Activated naive CD4-positive, alpha-beta T cell treated with anti-CD3 and anti-CD28 coated beads, Interleukin-2, amount 50 U/mL, for 24 hours (primary cell): ENCODE measurements at regions not wholly inside any gene's neighbourhood (a gene's known extent, or its start where the extent isn't known, plus 50 kb on each side); places are given as distances from the start of the nearest gene placed in this dataset.
"Not testable (repeated sequence)": the region's sequence is repeated elsewhere in the genome, so short reads cannot be mapped to it uniquely, and the experiment has no call there.

Experiments used
- H3K27ac Mint-ChIP-seq: one replicate; pipeline ENCODE4 v1.8.0; 2021; ENCODE audit warnings: mild to moderate bottlenecking, mixed read lengths
- H3K27me3 Mint-ChIP-seq: one replicate; pipeline ENCODE4 v1.8.0; 2021; ENCODE audit warnings: mixed read lengths
- H3K36me3 Mint-ChIP-seq: one replicate; pipeline ENCODE4 v1.8.0; 2021; ENCODE audit warnings: mixed read lengths
- H3K4me1 Mint-ChIP-seq: one replicate; pipeline ENCODE4 v1.8.0; 2021; ENCODE audit warnings: mixed read lengths
- H3K4me3 Mint-ChIP-seq: one replicate; pipeline ENCODE4 v1.8.0; 2021; ENCODE audit warnings: mild to moderate bottlenecking, mixed read lengths
- H3K9me3 Mint-ChIP-seq: one replicate; pipeline ENCODE4 v1.8.0; 2021; ENCODE audit warnings: mixed read lengths

- H3K4me3 Mint-ChIP-seq, result no peak overlapping the region
- peaks cover 6% of the 10 kb centered on the region for H3K9me3 Mint-ChIP-seq
- H3K27me3 Mint-ChIP-seq, result peaks cover 4% of the 10 kb centered on the region
- no peak overlapping the region for H3K27ac Mint-ChIP-seq
- H3K36me3 Mint-ChIP-seq, result no peaks in the 10 kb centered on the region
- no peaks in the 10 kb centered on the region for H3K4me1 Mint-ChIP-seq
Observed at GRCh38 chr2:83908750-83909149, 550.3 kb downstream of the SUCLG1 start.

DNA sequence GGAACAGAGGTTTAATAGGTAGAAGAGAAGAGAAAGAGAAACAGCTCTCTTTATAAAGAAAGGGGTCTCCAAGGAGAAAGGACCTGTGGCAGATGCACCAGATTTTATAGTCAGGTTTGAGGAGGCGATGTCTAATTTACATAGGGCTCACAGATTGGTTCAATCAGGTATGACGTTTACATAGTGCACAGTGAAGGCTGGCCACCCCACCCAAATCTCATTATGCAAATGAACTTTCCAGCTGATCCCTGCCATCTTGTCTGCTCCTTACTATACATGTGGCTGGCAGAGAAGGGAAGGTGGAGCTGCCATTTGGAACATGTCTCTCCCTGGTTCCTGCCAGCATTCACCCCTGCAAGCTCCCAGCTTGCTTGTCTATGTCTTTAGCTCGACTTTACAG is 557.8 kb downstream of the SUCLG1 start:
- H3K4me1 Mint-ChIP-seq, result no peaks in the 10 kb centered on the region
- H3K27me3 Mint-ChIP-seq, result peaks cover 3% of the 10 kb centered on the region
- no peaks in the 10 kb centered on the region for H3K36me3 Mint-ChIP-seq

DNA sequence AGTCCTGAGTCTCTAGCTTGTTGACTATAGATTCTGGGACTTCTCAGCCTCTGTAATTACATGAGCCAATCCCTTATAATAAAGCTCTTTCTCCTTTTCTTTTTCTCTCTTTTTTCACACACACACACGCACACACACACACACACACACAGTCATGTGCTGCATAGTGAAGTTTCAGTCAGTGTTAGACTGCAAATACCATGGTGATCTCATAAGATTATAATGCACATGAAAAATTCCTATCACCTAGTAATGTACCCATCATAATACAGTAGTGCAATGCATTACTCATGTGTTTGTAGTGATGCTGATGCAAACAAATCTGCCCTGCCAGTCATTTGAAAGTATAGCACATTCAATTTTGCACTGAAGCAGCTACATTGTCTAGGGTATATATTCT is 558.2 kb downstream of the SUCLG1 start:
- Mint-ChIP-seq H3K27me3 (peaks cover 3% of the 10 kb centered on the region), H3K36me3 (no peaks in the 10 kb centered on the region), H3K4me1 (no peaks in the 10 kb centered on the region), H3K27ac (no peak overlapping the region), H3K9me3 (no peaks in the 10 kb centered on the region), H3K4me3 (no peak overlapping the region)

More for the DNA sequence above, 557.8 kb downstream of the SUCLG1 start:
- H3K4me3 Mint-ChIP-seq, result no peak overlapping the region
- no peaks in the 10 kb centered on the region for H3K9me3 Mint-ChIP-seq
- no peak overlapping the region for H3K27ac Mint-ChIP-seq

GRCh38 chr2:83899271-83899670 is 559.8 kb downstream of the SUCLG1 start:
- Mint-ChIP-seq H3K36me3 (no peaks in the 10 kb centered on the region), H3K27me3 (peaks cover 9% of the 10 kb centered on the region), H3K4me3 (no peak overlapping the region), H3K27ac (no peak overlapping the region), H3K4me1 (no peaks in the 10 kb centered on the region), H3K9me3 (no peaks in the 10 kb centered on the region)

DNA sequence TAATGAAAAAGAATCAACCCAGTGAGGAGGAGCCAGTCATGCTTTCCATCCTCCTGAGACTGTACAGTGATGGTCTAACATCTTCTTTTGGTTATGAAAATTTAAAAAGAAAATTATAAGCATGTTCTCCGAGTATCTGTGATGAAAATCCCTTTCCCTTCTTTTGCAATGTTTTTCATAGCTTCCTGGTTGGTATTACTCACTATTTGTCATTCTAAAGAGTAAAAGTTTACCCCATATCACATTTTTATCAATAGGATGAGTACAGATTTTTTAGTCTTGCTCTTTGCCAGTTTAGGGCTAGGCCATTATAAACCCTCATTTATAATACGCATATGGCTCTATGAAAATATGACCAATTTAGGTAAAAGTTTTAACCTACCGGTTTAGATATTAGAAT is 564.1 kb downstream of the SUCLG1 start:
- H3K27me3 Mint-ChIP-seq, result peaks cover 9% of the 10 kb centered on the region
- H3K9me3 Mint-ChIP-seq, result no peaks in the 10 kb centered on the region
- H3K27ac Mint-ChIP-seq, result no peak overlapping the region
- no peaks in the 10 kb centered on the region for H3K4me1 Mint-ChIP-seq
- no peaks in the 10 kb centered on the region for H3K36me3 Mint-ChIP-seq
- no peak overlapping the region for H3K4me3 Mint-ChIP-seq

GRCh38 chr2:83887757-83888156 is 571.3 kb downstream of the SUCLG1 start:
- H3K27ac Mint-ChIP-seq, result no peak overlapping the region
- no peaks in the 10 kb centered on the region for H3K9me3 Mint-ChIP-seq
- no peaks in the 10 kb centered on the region for H3K4me1 Mint-ChIP-seq
- no peaks in the 10 kb centered on the region for H3K36me3 Mint-ChIP-seq
- H3K4me3 Mint-ChIP-seq, result no peak overlapping the region
- no peaks in the 10 kb centered on the region for H3K27me3 Mint-ChIP-seq

GRCh38 chr2:83879127-83879526 is 580.0 kb downstream of the SUCLG1 start:
- Mint-ChIP-seq H3K27ac (no peak overlapping the region), H3K27me3 (peaks cover 2% of the 10 kb centered on the region), H3K4me3 (no peak overlapping the region), H3K36me3 (no peaks in the 10 kb centered on the region), H3K4me1 (no peaks in the 10 kb centered on the region), H3K9me3 (peaks cover 5% of the 10 kb centered on the region)

DNA sequence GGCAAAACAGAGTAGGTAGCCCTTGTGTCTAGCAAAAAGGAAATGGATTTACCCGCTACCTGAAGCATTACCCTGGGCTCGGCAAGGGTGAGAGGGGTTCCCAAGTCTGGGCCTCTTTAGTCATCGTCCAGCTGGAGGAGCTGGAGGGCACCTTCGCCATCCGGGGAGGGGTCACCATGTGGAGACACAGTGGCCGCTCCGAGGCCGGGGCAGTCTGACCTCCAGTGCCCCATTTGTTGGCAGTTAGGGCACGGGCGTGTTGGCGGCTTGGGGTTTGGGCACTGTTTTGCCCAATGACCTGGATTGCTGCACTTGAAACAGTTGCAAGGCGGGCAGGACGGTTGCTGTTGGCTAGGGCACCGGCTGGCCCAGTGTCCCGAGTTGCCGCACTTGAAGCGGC is 581.8 kb downstream of the SUCLG1 start:
- not testable (repeated sequence) for H3K27ac Mint-ChIP-seq, H3K4me3 Mint-ChIP-seq, H3K4me1 Mint-ChIP-seq, H3K9me3 Mint-ChIP-seq, H3K27me3 Mint-ChIP-seq, H3K36me3 Mint-ChIP-seq

GRCh38 chr2:83874712-83875430 is 584.2 kb downstream of the SUCLG1 start:
- Mint-ChIP-seq H3K4me1 (no peaks in the 10 kb centered on the region), H3K4me3 (no peak overlapping the region), H3K27ac (no peak overlapping the region), H3K27me3 (no peaks in the 10 kb centered on the region), H3K36me3 (no peaks in the 10 kb centered on the region), H3K9me3 (peaks cover 5% of the 10 kb centered on the region)

DNA sequence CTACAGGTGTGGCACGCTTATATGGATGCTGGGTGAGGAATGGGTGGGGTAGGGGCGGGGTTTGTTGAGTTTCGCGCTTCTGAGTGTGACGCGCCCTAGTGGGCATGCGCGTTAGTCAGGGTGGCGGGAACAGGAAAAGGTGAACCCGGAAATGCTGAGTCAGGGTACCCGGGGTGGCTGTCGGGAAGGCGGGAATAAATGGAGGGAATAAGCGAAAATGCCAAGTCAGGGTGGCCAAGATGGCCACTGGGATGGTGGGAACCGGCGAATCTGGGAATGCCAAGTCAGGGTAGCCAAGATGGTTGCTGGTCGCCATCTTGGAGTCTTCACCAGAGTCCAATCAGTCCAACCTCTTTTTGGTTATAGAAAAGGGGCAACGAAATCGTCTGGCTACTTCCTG is 585.0 kb downstream of the SUCLG1 start:
- Mint-ChIP-seq H3K9me3 (peaks cover 5% of the 10 kb centered on the region), H3K4me3 (no peak overlapping the region), H3K36me3 (no peaks in the 10 kb centered on the region), H3K27ac (no peak overlapping the region), H3K4me1 (no peaks in the 10 kb centered on the region), H3K27me3 (no peaks in the 10 kb centered on the region)

DNA sequence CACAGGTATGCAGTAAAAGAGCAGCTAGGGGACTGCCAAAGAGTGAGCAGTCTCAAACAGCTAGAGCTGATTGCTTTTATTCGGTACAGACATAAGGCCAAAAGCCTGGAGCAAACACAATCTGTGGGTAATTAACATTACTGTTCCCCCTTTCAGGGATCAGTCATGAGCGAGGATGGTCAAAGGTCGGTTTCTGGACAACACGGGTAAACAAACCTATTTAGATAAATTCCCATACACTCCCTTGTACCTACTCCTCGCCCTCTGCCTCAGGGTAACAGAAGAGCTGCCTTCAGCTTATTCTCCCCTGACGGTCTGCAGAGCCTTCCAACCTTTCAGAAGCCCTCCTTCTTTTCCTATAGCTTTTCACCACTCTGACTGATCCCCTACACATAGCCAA is 586.0 kb downstream of the SUCLG1 start:
- peaks cover 5% of the 10 kb centered on the region for H3K9me3 Mint-ChIP-seq
- H3K27me3 Mint-ChIP-seq, result no peaks in the 10 kb centered on the region
- H3K4me3 Mint-ChIP-seq, result no peak overlapping the region
- no peak overlapping the region for H3K27ac Mint-ChIP-seq
- H3K4me1 Mint-ChIP-seq, result no peaks in the 10 kb centered on the region
- no peaks in the 10 kb centered on the region for H3K36me3 Mint-ChIP-seq

GRCh38 chr2:83866211-83866610 is 592.9 kb downstream of the SUCLG1 start:
- H3K27ac Mint-ChIP-seq, result no peak overlapping the region
- no peak overlapping the region for H3K4me3 Mint-ChIP-seq
- no peaks in the 10 kb centered on the region for H3K4me1 Mint-ChIP-seq
- H3K27me3 Mint-ChIP-seq, result no peaks in the 10 kb centered on the region
- H3K9me3 Mint-ChIP-seq, result no peaks in the 10 kb centered on the region
- H3K36me3 Mint-ChIP-seq, result no peaks in the 10 kb centered on the region

- no peaks in the 10 kb centered on the region for H3K9me3 Mint-ChIP-seq
- H3K4me1 Mint-ChIP-seq, result no peaks in the 10 kb centered on the region
- no peaks in the 10 kb centered on the region for H3K27me3 Mint-ChIP-seq
- no peak overlapping the region for H3K27ac Mint-ChIP-seq
- no peak overlapping the region for H3K4me3 Mint-ChIP-seq
- no peaks in the 10 kb centered on the region for H3K36me3 Mint-ChIP-seq
Observed at GRCh38 chr2:83862600-83862999, 596.5 kb downstream of the SUCLG1 start.

GRCh38 chr2:83860320-83860719 is 598.8 kb downstream of the SUCLG1 start:
- no peak overlapping the region for H3K27ac Mint-ChIP-seq
- no peak overlapping the region for H3K4me3 Mint-ChIP-seq
- H3K36me3 Mint-ChIP-seq, result no peaks in the 10 kb centered on the region
- no peaks in the 10 kb centered on the region for H3K9me3 Mint-ChIP-seq
- no peaks in the 10 kb centered on the region for H3K27me3 Mint-ChIP-seq
- no peaks in the 10 kb centered on the region for H3K4me1 Mint-ChIP-seq

DNA sequence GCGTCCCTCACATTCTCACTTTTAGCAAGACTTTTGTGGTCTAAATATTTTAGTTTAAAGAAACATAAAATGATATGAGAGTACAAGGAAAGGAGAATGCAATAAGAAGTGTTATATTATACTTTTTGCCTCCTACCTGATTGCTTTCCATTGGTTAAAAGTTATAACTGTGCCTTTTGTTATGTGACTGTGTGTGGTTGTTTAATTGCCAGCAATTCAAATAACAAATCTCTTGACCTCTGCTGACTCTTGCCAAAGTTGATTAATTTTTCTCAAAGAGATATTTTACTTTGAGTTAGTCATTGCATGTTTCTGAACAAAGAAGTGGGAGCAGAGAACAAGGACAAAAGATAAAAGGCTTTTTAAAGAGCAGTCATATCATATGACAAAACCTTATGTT is 599.5 kb downstream of the SUCLG1 start:
- Mint-ChIP-seq H3K27me3 (no peaks in the 10 kb centered on the region), H3K4me1 (no peaks in the 10 kb centered on the region), H3K36me3 (no peaks in the 10 kb centered on the region), H3K4me3 (no peak overlapping the region), H3K27ac (no peak overlapping the region), H3K9me3 (no peaks in the 10 kb centered on the region)

- Mint-ChIP-seq H3K4me1 (no peaks in the 10 kb centered on the region), H3K36me3 (no peaks in the 10 kb centered on the region), H3K27ac (no peak overlapping the region), H3K27me3 (peaks cover 1% of the 10 kb centered on the region), H3K4me3 (no peak overlapping the region), H3K9me3 (peaks cover 9% of the 10 kb centered on the region)
Observed at GRCh38 chr2:83851066-83851465, 608.0 kb downstream of the SUCLG1 start.

GRCh38 chr2:83850071-83850725 is 608.9 kb downstream of the SUCLG1 start:
- peaks cover 1% of the 10 kb centered on the region for H3K27me3 Mint-ChIP-seq

More at GRCh38 chr2:83850071-83850725, 608.9 kb downstream of the SUCLG1 start:
- H3K4me3 Mint-ChIP-seq, result no peak overlapping the region
- H3K9me3 Mint-ChIP-seq, result peaks cover 9% of the 10 kb centered on the region
- H3K4me1 Mint-ChIP-seq, result no peaks in the 10 kb centered on the region
- no peak overlapping the region for H3K27ac Mint-ChIP-seq
- H3K36me3 Mint-ChIP-seq, result no peaks in the 10 kb centered on the region
